Fibroblast of skin of scalp (primary cell): ENCODE measurements at regions not wholly inside any gene's neighbourhood (a gene's known extent, or its start where the extent isn't known, plus 50 kb on each side); places are given as distances from the start of the nearest gene placed in this dataset.

Experiments
- DNase-seq: peaks from one replicate; pipeline ENCODE4 v3.0.0-alpha.2; 2013

- no peak for DNase-seq
Observed at GRCh38 chr2:120428748-120429147, 82.8 kb downstream of the INHBB start.

- no peak for DNase-seq
Observed at GRCh38 chr2:120429586-120430500, 83.9 kb downstream of the INHBB start.

- DNase-seq = no peak
Observed at GRCh38 chr2:120430501-120430830, 84.5 kb downstream of the INHBB start.

- no peak for DNase-seq
Observed at GRCh38 chr2:120430957-120431356, 85.0 kb downstream of the INHBB start.

- no peak for DNase-seq
Observed at GRCh38 chr2:120431386-120432292, 85.7 kb downstream of the INHBB start.

- no peak for DNase-seq
Observed at GRCh38 chr2:120432293-120432975, 86.5 kb downstream of the INHBB start.

- no peak for DNase-seq
Observed at GRCh38 chr2:120432976-120433815, 87.3 kb downstream of the INHBB start.

GRCh38 chr2:120433816-120434290 is 87.9 kb downstream of the INHBB start:
- DNase-seq = no peak

- DNase-seq = peak; percentile 64
Observed at GRCh38 chr2:120434492-120435308, 88.8 kb downstream of the INHBB start.

- no peak for DNase-seq
Observed at GRCh38 chr2:120435671-120436459, 89.9 kb downstream of the INHBB start.

GRCh38 chr2:120436460-120436739 is 90.5 kb downstream of the INHBB start:
- peak; percentile 28 for DNase-seq

GRCh38 chr2:120436885-120437603 is 91.1 kb downstream of the INHBB start:
- peak; percentile 31 for DNase-seq

GRCh38 chr2:120437604-120438000 is 91.7 kb downstream of the INHBB start:
- no peak for DNase-seq

GRCh38 chr2:120438301-120439066 is 92.5 kb downstream of the INHBB start:
- no peak for DNase-seq

- no peak for DNase-seq
Observed at GRCh38 chr2:120439067-120439368, 93.1 kb downstream of the INHBB start.

- no peak for DNase-seq
Observed at GRCh38 chr2:120439637-120440384, 93.9 kb downstream of the INHBB start.

- DNase-seq = no peak
Observed at GRCh38 chr2:120440521-120441350, 94.8 kb downstream of the INHBB start.
